KG1 (cell line): ENCODE measurements at regions not wholly inside any gene's neighbourhood (a gene's known extent, or its start where the extent isn't known, plus 50 kb on each side); places are given as distances from the start of the nearest gene placed in this dataset.

Experiments
- DNase-seq: peaks from one replicate; lab custom pipeline; 2025; lab: John Stamatoyannopoulos, UW

GRCh38 chr7:41294556-41295454 is 408.1 kb downstream of the INHBA start:
- DNase-seq = no peak

- no peak for DNase-seq
Observed at GRCh38 chr7:41292487-41292886, 410.4 kb downstream of the INHBA start.

DNA sequence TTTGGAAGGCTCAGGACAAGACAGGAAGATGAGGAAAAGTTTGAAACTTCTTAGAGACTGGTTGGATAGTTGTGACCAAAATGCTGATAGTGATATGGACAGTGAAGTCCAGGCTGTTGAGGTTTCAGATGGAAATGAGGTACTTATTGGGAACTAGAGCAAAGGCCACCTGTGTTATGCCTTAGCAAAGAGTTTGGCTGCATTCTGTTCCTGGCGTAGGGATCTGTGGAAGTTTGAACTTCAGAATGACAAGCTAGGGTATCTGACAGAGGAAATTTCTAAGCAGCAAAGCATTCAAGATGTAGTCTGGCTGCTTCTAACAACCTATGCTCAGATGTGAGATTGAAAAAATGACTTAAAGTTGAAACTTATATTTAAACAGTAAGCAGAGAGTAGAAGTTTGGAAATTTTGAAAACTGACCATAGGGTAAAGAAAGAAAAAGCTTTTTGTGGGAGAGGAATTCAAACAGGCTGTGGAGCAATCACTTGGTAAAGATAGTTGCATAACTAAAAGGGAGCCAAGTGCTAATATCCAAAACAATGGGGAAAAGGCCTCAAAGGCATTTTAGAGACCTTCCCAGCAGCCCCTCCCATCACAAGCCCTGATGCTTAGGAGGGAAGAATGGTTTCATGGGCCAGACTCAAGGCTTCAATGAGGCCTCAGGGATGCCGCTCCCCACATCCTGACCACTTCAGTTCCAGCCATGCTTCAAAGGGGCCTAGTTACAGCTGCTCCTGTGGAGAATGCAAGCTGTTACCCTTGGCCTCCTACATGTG is 415.1 kb downstream of the INHBA start:
- no peak for DNase-seq

- DNase-seq = no peak
Observed at GRCh38 chr7:41280491-41280890, 422.4 kb downstream of the INHBA start.

DNA sequence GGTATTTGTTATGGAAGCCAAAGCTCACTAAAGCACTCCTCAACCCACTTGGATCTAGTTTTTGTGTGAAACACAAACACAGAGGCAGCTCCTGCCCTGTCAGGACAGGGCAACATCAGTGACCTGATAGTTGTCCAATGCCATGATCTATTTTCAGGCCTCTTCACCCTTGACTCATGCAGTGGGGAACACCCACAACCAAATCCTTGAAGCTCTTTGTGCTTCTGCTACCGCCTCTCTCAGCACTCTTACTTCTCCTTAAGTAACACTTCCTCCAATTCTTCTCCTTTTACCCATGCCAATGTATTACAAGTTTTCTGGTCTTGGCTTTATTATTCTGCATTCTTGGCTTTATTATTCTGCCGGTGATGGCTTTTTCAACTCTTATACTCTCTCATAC is 425.3 kb downstream of the INHBA start:
- no peak for DNase-seq

GRCh38 chr7:41275255-41275654 is 427.6 kb downstream of the INHBA start:
- DNase-seq = no peak

GRCh38 chr7:41274179-41274578 is 428.7 kb downstream of the INHBA start:
- no peak for DNase-seq

DNA sequence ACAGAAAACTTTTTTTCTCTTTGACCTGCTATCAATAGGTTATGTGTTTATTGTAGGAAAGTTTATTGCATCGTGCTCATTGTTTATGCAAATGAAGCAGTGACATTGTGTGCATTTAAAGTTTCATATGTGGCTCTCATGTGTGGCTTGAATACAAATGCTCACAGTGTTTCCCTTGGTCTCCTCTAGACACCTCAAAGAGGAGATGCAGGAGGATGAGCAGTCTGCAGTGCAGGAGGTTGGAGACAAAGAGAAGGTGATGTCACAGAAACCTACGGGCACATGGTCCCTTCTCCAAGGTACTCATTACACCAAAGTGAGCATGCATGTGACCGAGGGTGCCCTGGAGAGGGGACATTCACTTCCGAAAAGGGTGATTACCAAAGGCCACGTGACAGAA is 430.2 kb downstream of the INHBA start:
- no peak for DNase-seq

- DNase-seq = no peak
Observed at GRCh38 chr7:41268878-41269277, 434.0 kb downstream of the INHBA start.

DNA sequence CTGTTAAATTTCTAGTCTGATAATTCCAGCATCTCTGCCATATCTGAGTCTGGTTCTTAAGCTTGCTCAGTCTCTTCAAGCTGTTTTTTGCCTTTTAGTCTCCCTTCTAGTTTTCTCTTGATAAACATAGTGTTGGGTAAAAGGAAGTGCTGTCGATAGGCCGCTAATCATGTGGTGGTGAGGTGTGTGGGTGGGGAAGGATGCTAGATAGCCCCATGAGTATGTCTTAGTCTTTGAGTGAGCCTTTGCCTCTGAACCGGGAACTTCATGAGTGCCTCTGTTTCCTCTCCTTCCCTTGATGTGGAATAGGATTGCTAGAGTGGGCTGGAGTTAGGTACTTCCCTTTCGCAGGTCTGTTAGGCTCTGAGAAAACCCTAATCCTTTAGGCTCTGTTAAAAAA is 441.8 kb downstream of the INHBA start:
- DNase-seq = no peak

DNA sequence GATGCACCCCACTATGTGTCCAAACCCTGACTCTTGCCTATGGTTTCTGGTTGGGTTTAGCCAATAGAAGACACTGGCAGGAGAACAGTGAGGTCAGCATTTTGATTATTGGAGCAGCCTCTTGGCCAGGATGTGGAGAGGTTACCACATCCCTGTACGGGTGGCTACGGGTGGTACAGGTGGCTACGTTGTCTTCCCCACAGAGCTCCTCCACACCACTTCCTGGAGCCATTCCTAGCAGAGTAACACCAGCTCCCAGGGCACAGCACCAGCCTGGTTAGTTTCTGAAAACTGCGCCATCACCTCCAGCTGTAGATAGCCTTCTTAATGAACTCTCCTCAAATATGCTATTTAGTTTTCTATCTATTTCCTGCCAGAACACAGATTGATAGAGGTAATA is 445.2 kb downstream of the INHBA start:
- DNase-seq = no peak

DNA sequence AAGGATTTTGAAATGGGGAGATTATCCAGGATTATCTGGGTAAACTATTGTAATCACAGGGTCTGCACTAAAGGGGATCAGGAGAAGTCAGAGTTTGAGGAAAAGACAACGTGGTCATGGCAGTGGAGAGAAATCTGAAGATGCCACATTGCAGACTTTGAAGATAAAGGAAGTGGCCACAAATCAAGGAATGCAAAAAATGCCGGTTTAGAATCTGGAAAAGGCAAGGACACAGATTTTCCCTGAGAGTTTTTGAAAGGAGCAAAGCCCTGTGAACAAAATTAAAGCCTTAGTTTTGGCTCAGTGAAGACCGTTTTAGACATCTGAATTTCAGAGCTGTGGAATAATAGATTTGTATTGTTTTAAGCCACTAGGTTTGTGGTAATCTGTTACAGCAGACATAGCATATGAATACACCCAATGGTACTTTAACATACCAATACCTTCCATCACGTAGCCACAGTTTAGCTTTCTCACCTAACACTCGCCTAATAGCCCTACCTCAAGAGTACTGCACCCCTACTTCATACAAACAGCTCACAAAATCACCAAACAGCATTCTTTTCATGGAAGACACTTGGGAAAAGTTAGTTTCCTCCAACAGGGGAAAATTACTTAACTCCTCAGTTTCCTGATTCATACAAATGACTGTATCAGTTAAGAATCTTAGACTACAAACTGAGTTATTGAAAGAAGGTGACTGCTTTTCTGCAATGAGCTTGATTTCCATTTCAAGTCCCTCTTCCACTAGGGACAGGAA is 446.5 kb downstream of the INHBA start:
- DNase-seq = no peak

GRCh38 chr7:41255716-41256115 is 447.2 kb downstream of the INHBA start:
- DNase-seq = no peak

GRCh38 chr7:41255113-41255512 is 447.8 kb downstream of the INHBA start:
- DNase-seq = no peak

GRCh38 chr7:41252957-41253356 is 449.9 kb downstream of the INHBA start:
- DNase-seq = no peak

DNA sequence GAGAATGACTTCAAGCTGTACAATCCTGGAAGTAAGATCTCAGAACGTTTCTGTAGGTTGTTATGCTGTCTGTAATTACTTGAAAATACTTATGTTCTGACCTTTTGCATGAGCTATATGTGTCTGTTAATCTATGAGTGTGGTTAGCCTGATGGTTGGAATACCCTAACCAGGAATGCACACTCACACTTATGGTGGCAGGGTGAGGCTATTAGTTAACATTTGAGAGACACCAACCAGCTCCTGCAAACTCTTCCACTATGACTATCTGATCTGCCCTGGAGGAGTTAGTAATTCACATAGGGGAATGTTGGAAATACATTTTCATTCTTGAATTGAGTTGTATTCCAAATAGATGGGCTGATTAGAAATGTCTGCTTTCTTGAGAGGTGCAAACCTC is 450.3 kb downstream of the INHBA start:
- no peak for DNase-seq

DNA sequence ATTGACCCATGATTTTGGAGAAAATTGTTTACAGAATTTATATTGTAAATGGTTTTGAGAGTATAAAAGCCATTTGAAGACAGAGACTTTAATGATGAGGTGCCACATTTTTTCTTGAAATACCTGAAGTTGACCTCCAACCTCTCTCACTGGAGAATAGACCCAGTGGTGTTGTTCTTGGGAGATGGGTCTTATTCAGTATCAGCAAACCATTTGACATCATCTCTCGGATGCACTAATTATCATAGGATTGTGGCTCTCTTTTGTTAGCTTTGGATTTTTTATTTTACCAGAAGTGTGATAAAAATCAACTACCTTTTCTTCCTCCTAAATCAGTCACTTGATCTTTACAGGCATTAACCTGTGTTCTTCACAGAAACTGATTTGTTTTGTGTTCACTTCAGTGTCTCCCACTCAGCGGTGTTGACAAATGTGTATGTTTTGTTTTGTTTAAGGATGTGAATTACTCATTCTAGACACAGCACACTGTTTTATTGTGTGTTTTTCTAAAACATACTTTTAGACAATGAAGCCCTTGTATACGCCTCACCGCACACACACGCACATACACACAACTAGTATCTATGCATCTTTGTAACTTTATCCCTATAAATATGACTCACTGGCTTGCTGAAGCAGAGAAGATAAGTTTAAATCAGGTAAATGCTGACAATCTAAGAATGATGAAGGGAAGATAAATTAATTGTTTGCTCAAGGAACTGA is 455.6 kb downstream of the INHBA start:
- no peak for DNase-seq

GRCh38 chr7:41245916-41246315 is 457.0 kb downstream of the INHBA start:
- DNase-seq = no peak

DNA sequence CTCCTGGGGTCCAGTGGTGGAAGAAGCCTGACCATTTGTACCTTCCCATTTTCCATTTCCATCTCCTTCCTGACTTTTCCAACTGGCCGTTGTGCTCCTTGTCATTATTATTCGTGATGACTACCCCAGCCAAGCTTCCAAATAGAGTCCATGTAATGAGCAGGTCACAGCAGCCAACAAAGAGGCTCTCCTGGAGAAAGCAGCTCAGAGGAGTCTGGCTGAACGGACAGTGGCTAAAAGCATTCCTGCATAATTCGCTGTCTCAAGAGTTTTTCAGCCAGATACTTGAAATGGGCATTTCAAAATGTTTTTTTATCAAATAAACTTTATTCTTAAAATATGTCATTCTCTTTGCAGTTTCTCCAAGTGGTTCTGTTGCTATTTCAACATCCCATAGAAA is 458.6 kb downstream of the INHBA start:
- no peak for DNase-seq

DNA sequence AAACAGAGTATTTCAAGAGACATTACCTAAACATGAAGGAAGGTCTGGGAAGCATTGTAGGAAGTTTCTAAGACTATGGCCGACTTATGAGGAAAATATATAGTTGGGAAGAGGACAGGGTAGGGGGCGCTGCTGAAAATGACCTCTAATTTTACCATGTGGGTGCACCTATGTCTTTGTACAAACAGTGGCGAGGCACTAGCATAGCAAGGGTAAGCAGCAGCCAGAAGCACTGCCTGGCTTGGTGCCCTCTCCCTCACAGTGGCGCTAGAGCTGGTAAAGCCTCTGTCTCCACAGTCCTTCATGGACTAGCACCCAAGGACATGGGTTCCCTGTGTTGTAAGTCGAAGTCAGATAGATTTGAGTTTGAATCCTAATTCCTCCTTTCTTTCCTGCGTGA is 461.2 kb downstream of the INHBA start:
- no peak for DNase-seq

DNA sequence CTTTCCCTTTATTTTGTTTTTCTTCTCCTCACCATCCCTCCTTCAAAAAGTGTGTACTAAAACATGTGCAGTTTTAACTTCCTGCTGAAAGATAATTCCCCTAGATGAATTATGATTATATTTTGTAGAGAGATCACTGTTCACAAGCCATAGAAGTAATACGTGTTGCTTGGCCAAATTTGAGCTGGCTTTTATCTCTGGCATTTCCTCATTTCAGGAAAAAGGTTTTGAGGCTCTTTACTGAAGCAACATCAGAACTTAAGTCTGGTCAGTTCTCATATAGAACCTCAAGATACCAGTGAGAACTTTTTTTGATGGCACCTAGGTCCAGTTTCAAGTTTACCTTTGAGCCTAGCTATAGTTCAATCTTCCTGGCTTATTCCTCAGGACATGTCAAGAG is 463.3 kb downstream of the INHBA start:
- DNase-seq = no peak

DNA sequence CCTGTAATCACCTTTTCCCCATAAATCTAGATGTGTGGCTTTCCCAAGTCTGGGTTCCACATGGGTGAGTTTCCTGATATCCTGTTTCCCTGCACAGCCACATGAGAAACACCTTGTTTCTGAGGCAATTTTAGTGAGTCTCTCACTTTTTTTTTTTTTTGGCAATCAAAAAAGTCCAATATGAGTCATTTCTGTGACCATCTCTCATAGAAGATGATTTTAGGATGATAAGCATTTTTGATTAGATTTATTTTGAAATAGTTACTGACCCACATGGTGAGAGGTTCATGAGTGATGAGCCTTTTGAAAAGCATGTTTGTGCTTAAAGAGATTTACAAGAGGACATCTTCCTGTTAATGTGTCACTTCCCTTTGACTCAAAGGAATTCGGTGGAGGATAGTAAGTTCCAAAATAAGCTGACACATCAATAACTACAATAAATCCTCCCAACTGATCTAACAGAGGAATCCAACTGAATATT is 464.0 kb downstream of the INHBA start:
- no peak for DNase-seq
